A549 (cell line): ENCODE measurements at regions not wholly inside any gene's neighbourhood (a gene's known extent, or its start where the extent isn't known, plus 50 kb on each side); places are given as distances from the start of the nearest gene placed in this dataset.

ENCODE experiments used
- ATAC-seq, 2 experiments: fragments of 200-7000 bp in 1 of 2; fragments of >200 bp in 1 of 2; cut with Nextera tagmentation in 1 of 2; cut with Tn5 transposase in 1 of 2; 3 replicates each; pipeline versions ENCODE4 v1.8.0 to v1.9.1; 2018 to 2020; ENCODE audit warnings: mild to moderate bottlenecking in 1 of 2, moderate library complexity in 1 of 2
- CTCF ChIA-PET: fragments of 300-600 bp; sonication (Branson Sonifier 250); formaldehyde crosslinking; extraction: SDS; loops from one replicate; lab custom pipeline; 2021; ENCODE audit warnings: antibody characterized with exemption, inconsistent platforms; lab: Yijun Ruan, JAX
- POLR2A ChIA-PET: fragments of 350-600 bp; formaldehyde crosslinking; extraction: SDS; loops from one replicate; lab custom pipeline; 2021; ENCODE audit warnings: antibody characterized with exemption, inconsistent platforms; lab: Yijun Ruan, JAX
- DNase-seq, 2 experiments: peaks; one replicate each; pipeline versions ENCODE4 v3.0.0 to v3.0.0-alpha.2; 2011 to 2016; ENCODE audit warnings: low read depth in 1 of 2, low spot score in 1 of 2
- FAIRE-seq: peaks from 2 replicates; lab custom pipeline; 2011; peaks lifted over from hg19 to GRCh38; lab: Jason Lieb, UNC
- H3K27ac ChIP-seq, 2 experiments: fragments of >200 bp; sonication (Bioruptor Twin); formaldehyde crosslinking; 3 replicates each; pipeline ENCODE4 v1.5.1; 2016 to 2017
- H3K4me1 ChIP-seq: fragments of >200 bp; sonication (Bioruptor Twin); formaldehyde crosslinking; 3 replicates; pipeline ENCODE4 v1.6.1; 2016
- H3K4me2 ChIP-seq: fragments of >200 bp; sonication (Bioruptor Twin); formaldehyde crosslinking; 3 replicates; pipeline ENCODE4 v1.6.1; 2016
- H3K4me3 ChIP-seq: fragments of >200 bp; sonication (Bioruptor Twin); formaldehyde crosslinking; 3 replicates; pipeline ENCODE4 v1.5.1; 2016
- H3K9me3 ChIP-seq: fragments of >200 bp; sonication (Bioruptor Twin); formaldehyde crosslinking; 3 replicates; pipeline ENCODE4 v1.6.1; 2016
- BHLHE40 ChIP-seq: IDR thresholded peaks from 2 replicates; pipeline ENCODE4 v1.6.1; 2012; ENCODE audit warnings: low read depth, low read length, inconsistent platforms
- CEBPB ChIP-seq, 2 experiments: fragments of >200 bp in 1 of 2; sonication (Bioruptor Twin) in 1 of 2; formaldehyde crosslinking in 1 of 2; IDR thresholded peaks; 2 replicates each; pipeline ENCODE4 v1.6.1; 2012 to 2016
- CHD2 ChIP-seq: fragments of 150-350 bp; IDR thresholded peaks from 2 replicates; pipeline ENCODE4 v1.6.1; 2014; ENCODE audit warnings: low read length; ENCODE audit not compliant: partially characterized antibody
- EP300 ChIP-seq, 2 experiments: fragments of >200 bp; sonication (Bioruptor Twin); formaldehyde crosslinking; IDR thresholded peaks; 2 replicates in 1 of 2; 3 replicates in 1 of 2; pipeline ENCODE4 v1.6.1; 2016 to 2017
- FOXS1 ChIP-seq: fragments of 250-450 bp; sonication (Bioruptor Pico); IDR thresholded peaks from 2 replicates; pipeline ENCODE4 v1.5.0; 2020; ENCODE audit warnings: mild to moderate bottlenecking, moderate library complexity
- KDM1A ChIP-seq: fragments of 200-600 bp; sonication (generic); IDR thresholded peaks from 2 replicates; pipeline ENCODE4 v1.6.1; 2016; ENCODE audit warnings: low read depth, mild to moderate bottlenecking
- KDM5A ChIP-seq: fragments of 200-600 bp; sonication (generic); IDR thresholded peaks from 2 replicates; pipeline ENCODE4 v1.6.1; 2016; ENCODE audit warnings: antibody characterized with exemption, mild to moderate bottlenecking
- MAFK ChIP-seq: fragments of 450-650 bp; IDR thresholded peaks from 2 replicates; pipeline ENCODE4 v1.6.1; 2014; ENCODE audit not compliant: partially characterized antibody
- NFE2L2 ChIP-seq: fragments of 150-350 bp; conservative IDR thresholded peaks from 2 replicates; pipeline ENCODE4 v1.6.1; 2014; ENCODE audit warnings: low read length
- POLR2AphosphoS2 ChIP-seq: conservative IDR thresholded peaks from 2 replicates; pipeline ENCODE4 v1.6.1; 2012; ENCODE audit warnings: low read length, improper control_type of control experiment, inconsistent platforms
- RAD21 ChIP-seq, 2 experiments: fragments of >200 bp in 1 of 2; sonication (Bioruptor Twin) in 1 of 2; formaldehyde crosslinking in 1 of 2; IDR thresholded peaks in 1 of 2; conservative IDR thresholded peaks in 1 of 2; 2 replicates in 1 of 2; 3 replicates in 1 of 2; pipeline ENCODE4 v1.6.1; 2012 to 2018; ENCODE audit warnings: inconsistent platforms in 1 of 2
- RCOR1 ChIP-seq: fragments of 150-350 bp; IDR thresholded peaks from 2 replicates; pipeline ENCODE4 v1.6.1; 2014; ENCODE audit warnings: antibody characterized with exemption, low read length, low read depth
- RFX5 ChIP-seq: fragments of 450-650 bp; IDR thresholded peaks from 2 replicates; pipeline ENCODE4 v1.7.1; 2014; ENCODE audit warnings: antibody characterized with exemption, mild to moderate bottlenecking, moderate library complexity
- RNF2 ChIP-seq: fragments of 200-600 bp; sonication (generic); IDR thresholded peaks from 2 replicates; pipeline ENCODE4 v1.6.1; 2016; ENCODE audit warnings: low read depth, mild to moderate bottlenecking, antibody characterized with exemption, moderate library complexity, borderline replicate concordance
- SREBF2 ChIP-seq: fragments of 450-650 bp; IDR thresholded peaks from 2 replicates; pipeline ENCODE4 v1.6.1; 2014; ENCODE audit warnings: mild to moderate bottlenecking, moderate library complexity
- ZC3H11A ChIP-seq: fragments of 450-650 bp; IDR thresholded peaks from 2 replicates; pipeline ENCODE4 v1.6.1; 2014; ENCODE audit warnings: antibody characterized with exemption, mild to moderate bottlenecking
- WGBS: methylation state at CpG from one replicate; pipeline ENCODE4 v1.1.6; 2017; ENCODE audit errors: missing lambda C conversion rate; 5-methylcytosine and 5-hydroxymethylcytosine counted together
- TF ChIP-seq, protein P1 (sequence below): IDR thresholded peaks from 2 replicates; pipeline ENCODE4 v1.6.1; 2012
- TF ChIP-seq, protein P2 (sequence below): fragments of 250-450 bp; sonication (Bioruptor Pico); IDR thresholded peaks from 2 replicates; pipeline ENCODE4 v1.5.0; 2020; ENCODE audit warnings: low read depth, mild to moderate bottlenecking, moderate library complexity
- TF ChIP-seq, protein P3 (sequence below): fragments of 150-350 bp; IDR thresholded peaks from 2 replicates; pipeline ENCODE4 v1.6.1; 2014; ENCODE audit warnings: low read depth, mild to moderate bottlenecking, low read length
- TF ChIP-seq, protein P4 (sequence below): fragments of >200 bp; sonication (Bioruptor Twin); formaldehyde crosslinking; IDR thresholded peaks from 3 replicates; pipeline ENCODE4 v1.6.1; 2016

DNA sequence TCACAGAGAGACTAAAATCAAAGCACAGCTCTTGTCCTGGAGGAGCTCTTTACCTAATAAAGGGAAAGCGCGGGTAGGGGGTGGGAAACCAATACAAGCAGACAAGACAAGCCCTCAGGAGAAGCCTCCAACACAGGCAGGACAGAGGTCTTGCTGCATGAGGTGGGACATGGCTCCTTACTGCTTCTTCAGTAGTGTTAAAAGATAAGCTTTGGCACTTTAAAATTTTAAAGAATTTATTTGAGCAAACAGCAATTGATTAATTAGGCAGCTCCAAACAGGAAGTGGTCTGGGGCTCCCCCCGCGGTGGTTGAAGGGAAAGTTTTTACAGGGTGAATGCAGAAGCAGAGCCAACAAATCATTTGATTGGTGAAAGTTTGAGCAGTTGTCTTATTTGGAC is 50.3 kb upstream of the MACC1 start:
- Histone ChIP-seq H3K27ac (no peak overlapping the region), H3K9me3 (no peaks in the 10 kb centered on the region), H3K4me3 (no peak overlapping the region), H3K4me2 (no peak overlapping the region), H3K4me1 (no peaks in the 10 kb centered on the region)
- TF ChIP-seq, protein P1, sequence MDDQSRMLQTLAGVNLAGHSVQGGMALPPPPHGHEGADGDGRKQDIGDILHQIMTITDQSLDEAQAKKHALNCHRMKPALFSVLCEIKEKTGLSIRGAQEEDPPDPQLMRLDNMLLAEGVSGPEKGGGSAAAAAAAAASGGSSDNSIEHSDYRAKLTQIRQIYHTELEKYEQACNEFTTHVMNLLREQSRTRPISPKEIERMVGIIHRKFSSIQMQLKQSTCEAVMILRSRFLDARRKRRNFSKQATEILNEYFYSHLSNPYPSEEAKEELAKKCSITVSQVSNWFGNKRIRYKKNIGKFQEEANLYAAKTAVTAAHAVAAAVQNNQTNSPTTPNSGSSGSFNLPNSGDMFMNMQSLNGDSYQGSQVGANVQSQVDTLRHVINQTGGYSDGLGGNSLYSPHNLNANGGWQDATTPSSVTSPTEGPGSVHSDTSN, result no peak
- no peak for TF ChIP-seq CHD2
- no peak for TF ChIP-seq NFE2L2
- TF ChIP-seq, protein P2, sequence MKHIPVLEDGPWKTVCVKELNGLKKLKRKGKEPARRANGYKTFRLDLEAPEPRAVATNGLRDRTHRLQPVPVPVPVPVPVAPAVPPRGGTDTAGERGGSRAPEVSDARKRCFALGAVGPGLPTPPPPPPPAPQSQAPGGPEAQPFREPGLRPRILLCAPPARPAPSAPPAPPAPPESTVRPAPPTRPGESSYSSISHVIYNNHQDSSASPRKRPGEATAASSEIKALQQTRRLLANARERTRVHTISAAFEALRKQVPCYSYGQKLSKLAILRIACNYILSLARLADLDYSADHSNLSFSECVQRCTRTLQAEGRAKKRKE (CRISPR knock-in tag), result no peak
- no peak for TF ChIP-seq EP300 (IDR thresholded peaks at IDR 0.05)
- TF ChIP-seq KDM5A, result no peak
- no peak for TF ChIP-seq SREBF2
- no peak for TF ChIP-seq KDM1A
- TF ChIP-seq RNF2, result no peak
- TF ChIP-seq RFX5, result no peak
- TF ChIP-seq BHLHE40, result no peak
- TF ChIP-seq RCOR1, result no peak
- TF ChIP-seq POLR2AphosphoS2, result no peak
- no peak for DNase-seq
- 74% methylated on average over 4 of the region's 4 CpGs for WGBS
- ATAC-seq, result no peak
- CTCF ChIA-PET, result interaction anchor here (0.7 kb wide), 1 partner anchor 14 kb away, joined by 3 read pairs; no protein-coding TSS in a partner anchor
- FAIRE-seq, result no peak
- POLR2A ChIA-PET, result no interaction called here

DNA sequence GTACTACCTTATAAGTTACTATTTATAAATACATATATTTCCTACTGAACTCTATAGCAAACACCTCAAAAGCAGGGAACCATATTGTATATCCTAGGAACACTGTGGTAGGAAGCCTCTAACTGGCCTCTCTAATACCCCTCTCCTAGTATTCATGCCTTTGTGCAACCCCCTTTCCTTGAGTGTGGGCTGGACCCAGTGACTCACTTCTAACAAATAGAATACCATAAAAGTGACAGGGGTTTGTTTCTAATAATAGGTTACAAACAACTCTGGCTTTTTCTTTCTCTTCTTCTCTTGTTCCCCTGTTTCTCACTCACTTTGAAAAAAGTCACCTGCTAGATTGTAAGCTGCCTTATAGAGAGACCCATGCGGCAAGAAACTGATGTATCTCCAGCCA is 51.6 kb upstream of the MACC1 start:
- Histone ChIP-seq H3K4me1 (no peaks in the 10 kb centered on the region), H3K4me3 (no peak overlapping the region), H3K4me2 (no peak overlapping the region), H3K9me3 (no peaks in the 10 kb centered on the region), H3K27ac (no peak overlapping the region)
- TF ChIP-seq ZC3H11A, result no peak
- no peak for TF ChIP-seq CEBPB (IDR thresholded peaks at IDR 0.05)
- no peak for TF ChIP-seq RAD21 (conservative IDR thresholded peaks at IDR 0.05 in 1 of 2, IDR thresholded peaks at IDR 0.05 in 1 of 2)
- TF ChIP-seq, protein P3, sequence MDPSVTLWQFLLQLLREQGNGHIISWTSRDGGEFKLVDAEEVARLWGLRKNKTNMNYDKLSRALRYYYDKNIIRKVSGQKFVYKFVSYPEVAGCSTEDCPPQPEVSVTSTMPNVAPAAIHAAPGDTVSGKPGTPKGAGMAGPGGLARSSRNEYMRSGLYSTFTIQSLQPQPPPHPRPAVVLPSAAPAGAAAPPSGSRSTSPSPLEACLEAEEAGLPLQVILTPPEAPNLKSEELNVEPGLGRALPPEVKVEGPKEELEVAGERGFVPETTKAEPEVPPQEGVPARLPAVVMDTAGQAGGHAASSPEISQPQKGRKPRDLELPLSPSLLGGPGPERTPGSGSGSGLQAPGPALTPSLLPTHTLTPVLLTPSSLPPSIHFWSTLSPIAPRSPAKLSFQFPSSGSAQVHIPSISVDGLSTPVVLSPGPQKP, result no peak
- no peak for TF ChIP-seq MAFK
- no peak for TF ChIP-seq CHD2
- no peak for TF ChIP-seq FOXS1 (CRISPR knock-in tag)
- CTCF ChIA-PET, result no interaction called here
- POLR2A ChIA-PET, result no interaction called here
- no peak for DNase-seq
- no peak for FAIRE-seq
- 90% methylated on average over 1 of the region's 1 CpG for WGBS
- no peak for ATAC-seq

DNA sequence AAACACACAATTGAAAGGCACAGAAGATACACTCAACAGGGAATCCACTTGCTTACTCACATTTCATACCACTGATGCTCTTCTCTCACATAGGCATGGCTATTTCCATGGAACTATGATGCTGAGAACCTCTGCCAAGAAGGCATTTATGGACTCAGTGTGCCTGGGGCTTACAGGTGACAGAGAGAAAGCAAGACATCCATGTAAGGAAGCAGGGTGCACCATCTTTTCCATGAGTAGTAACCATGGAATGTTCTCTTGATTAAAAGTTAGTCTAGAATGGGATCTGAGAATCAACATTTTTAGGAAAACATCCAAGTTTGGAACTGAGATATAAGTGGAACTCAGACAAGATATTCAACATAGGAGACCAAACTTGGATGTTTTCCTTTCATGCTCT is 52.5 kb upstream of the MACC1 start:
- Histone ChIP-seq H3K4me3 (no peak overlapping the region), H3K4me1 (no peaks in the 10 kb centered on the region), H3K9me3 (no peaks in the 10 kb centered on the region), H3K27ac (no peak overlapping the region), H3K4me2 (no peak overlapping the region)
- FAIRE-seq (peak; percentile 63), DNase-seq (no peak), ATAC-seq (no peak)
- TF ChIP-seq, protein P4, sequence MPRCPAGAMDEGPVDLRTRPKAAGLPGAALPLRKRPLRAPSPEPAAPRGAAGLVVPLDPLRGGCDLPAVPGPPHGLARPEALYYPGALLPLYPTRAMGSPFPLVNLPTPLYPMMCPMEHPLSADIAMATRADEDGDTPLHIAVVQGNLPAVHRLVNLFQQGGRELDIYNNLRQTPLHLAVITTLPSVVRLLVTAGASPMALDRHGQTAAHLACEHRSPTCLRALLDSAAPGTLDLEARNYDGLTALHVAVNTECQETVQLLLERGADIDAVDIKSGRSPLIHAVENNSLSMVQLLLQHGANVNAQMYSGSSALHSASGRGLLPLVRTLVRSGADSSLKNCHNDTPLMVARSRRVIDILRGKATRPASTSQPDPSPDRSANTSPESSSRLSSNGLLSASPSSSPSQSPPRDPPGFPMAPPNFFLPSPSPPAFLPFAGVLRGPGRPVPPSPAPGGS, result no peak
- no peak for TF ChIP-seq MAFK
- ChIA-PET CTCF (no interaction called here), POLR2A (no interaction called here)
